Thyroid gland (tissue), 4 donors: ENCODE measurements at regions not wholly inside any gene's neighbourhood (a gene's known extent, or its start where the extent isn't known, plus 50 kb on each side); places are given as distances from the start of the nearest gene placed in this dataset.

Experiments used
- POLR2A ChIP-seq, 2 donors: fragments of 450-650 bp; IDR thresholded peaks; one replicate each; pipeline ENCODE4 v1.6.1; 2017; ENCODE audit warnings: antibody characterized with exemption in 2 of 2, mild to moderate bottlenecking in 2 of 2, moderate library complexity in 1 of 2
- TF ChIP-seq, protein P1 (sequence below), 6 experiments: fragments of 200-600 bp in 3 of 6; fragments of 450-650 bp in 3 of 6; sonication (generic) in 3 of 6; IDR thresholded peaks; one replicate each; pipeline ENCODE4 v1.5.1; 2016 to 2019; ENCODE audit warnings: antibody characterized with exemption in 6 of 6, mild to moderate bottlenecking in 2 of 6, inconsistent platforms in 1 of 6, moderate library complexity in 1 of 6

DNA sequence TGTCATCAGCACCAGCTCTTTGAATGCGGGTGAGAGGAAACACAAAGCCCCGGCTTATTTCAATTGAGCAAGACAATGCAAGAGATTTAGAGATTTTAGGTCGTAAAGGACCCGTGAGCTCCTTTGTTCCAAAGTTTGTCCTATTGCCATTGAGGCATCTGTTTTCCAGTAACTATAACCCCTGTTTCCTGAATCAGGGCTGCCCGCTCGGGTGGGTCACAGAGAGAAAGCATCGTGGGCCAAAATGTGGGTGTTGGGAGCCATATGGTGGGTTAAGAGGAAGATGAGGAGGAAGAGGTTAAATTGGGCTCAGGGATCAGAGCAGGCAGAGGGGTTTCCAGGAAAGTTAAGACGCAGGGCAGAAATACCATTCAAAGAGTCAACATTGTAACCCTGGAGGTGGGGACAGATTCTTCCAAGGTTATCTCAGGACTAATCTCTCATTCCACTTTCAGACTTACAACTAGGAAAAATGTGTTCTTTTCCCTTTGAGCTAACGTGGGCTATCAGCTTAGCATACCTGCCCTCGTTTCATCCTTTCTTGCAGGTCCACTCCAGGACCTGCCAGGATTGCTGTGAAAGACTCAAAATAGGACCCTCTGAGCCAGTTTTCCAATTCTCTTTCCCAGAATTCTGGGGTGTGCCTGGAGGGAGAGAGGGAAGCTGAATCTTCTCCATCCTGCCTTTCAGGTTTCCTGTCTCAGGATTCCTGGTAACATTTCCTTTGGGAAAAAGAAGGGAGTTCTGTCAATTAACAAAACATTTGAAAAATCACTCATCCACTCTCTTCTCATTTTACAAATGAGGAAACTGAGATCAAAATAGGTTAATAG is 95.5 kb upstream of the TAF11L2 start:
- no peak for TF ChIP-seq POLR2A (IDR thresholded peaks at IDR 0.05)
- TF ChIP-seq, protein P1, sequence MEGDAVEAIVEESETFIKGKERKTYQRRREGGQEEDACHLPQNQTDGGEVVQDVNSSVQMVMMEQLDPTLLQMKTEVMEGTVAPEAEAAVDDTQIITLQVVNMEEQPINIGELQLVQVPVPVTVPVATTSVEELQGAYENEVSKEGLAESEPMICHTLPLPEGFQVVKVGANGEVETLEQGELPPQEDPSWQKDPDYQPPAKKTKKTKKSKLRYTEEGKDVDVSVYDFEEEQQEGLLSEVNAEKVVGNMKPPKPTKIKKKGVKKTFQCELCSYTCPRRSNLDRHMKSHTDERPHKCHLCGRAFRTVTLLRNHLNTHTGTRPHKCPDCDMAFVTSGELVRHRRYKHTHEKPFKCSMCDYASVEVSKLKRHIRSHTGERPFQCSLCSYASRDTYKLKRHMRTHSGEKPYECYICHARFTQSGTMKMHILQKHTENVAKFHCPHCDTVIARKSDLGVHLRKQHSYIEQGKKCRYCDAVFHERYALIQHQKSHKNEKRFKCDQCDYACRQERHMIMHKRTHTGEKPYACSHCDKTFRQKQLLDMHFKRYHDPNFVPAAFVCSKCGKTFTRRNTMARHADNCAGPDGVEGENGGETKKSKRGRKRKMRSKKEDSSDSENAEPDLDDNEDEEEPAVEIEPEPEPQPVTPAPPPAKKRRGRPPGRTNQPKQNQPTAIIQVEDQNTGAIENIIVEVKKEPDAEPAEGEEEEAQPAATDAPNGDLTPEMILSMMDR (IDR thresholded peaks at IDR 0.05) = no peak
